NCI-H2196 (cell line): ENCODE measurements at regions not wholly inside any gene's neighbourhood (a gene's known extent, or its start where the extent isn't known, plus 50 kb on each side); places are given as distances from the start of the nearest gene placed in this dataset.
"Not testable (repeated sequence)": the region's sequence is repeated elsewhere in the genome, so short reads cannot be mapped to it uniquely, and the experiment has no call there.

Source experiments
- DNase-seq: peaks from one replicate; lab custom pipeline; 2025; ENCODE audit not compliant: unreplicated experiment; lab: John Stamatoyannopoulos, UW

- DNase-seq: not testable (repeated sequence)
These were observed 200.3 kb upstream of the IVNS1ABP start for GRCh38 chr1:185517301-185517700.

GRCh38 chr1:185515696-185516095, 198.7 kb upstream of the IVNS1ABP start:
- no peak for DNase-seq

- no peak for DNase-seq
These were observed 197.3 kb upstream of the IVNS1ABP start for GRCh38 chr1:185514311-185514710.

- DNase-seq: no peak
These were observed 195.4 kb upstream of the IVNS1ABP start for GRCh38 chr1:185512442-185512841.

- no peak for DNase-seq
These were observed 184.1 kb upstream of the IVNS1ABP start for GRCh38 chr1:185501099-185501498.

DNA sequence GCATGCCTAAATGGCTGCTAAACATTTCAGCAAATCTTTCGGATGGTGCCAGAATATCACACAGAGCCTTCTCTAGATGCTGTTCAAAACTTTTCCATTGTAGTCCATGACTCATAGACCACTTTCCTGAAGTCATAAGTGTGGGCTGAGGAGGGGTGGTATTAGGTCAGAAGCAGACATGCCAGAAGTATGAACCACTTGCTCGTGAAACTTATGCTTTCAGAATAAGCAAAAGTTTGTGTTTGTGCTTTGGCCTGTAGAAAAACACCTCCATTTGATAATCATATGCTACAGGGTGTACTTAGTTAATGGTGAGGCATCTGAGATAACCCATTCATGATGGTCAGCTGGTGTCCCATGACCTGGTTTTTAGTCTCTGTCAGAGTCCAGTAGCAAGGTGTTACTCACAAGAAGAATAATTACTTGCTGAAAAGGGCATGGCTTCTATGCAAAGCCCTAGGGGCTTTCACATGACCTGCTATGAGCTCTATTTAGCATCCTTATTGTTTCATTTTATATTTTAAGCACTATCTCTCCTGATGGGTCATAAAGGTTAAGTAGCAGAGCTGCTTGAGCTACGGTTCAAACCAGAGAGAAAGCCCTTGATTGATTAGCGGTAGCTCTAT, 183.1 kb upstream of the IVNS1ABP start:
- no peak for DNase-seq

DNA sequence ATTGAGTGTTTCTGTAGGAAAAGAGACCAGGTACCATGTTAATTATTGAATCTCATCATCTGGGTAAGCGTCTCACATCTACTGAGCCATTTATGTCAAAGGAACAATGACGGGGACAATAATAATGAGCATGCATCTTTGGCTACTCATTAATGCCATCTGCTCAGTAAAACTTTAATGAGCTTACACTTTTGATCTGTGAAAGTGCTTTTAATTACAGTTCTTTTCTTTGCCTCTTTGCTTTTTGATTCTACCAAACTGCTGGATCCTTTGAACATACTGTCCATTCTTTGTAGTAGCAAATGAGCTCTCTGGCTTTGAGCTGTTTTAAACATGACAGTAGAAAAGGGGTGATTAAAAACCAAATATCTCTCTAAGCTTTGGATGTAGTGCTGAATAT, 181.2 kb upstream of the IVNS1ABP start:
- DNase-seq: no peak

GRCh38 chr1:185497177-185497576, 180.1 kb upstream of the IVNS1ABP start:
- no peak for DNase-seq

DNA sequence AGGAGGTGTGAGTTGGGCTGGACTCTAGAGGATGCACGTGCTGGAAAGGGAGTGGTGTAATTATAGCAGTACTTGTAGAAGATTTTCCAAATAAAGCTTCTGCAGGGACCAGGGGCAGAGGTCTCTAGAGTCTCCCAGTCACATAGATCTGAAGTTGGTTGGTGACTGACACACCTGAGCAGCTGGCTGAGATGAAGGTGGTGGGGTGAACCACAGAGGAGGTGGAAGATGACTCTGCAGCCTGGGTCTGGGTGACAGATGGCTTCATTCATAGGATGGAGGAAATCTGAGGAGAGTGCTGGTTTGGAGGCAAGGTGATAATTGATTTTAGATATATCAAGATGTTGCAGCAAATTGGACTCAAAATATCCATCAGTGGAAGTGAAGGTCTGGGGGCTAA, 178.9 kb upstream of the IVNS1ABP start:
- no peak for DNase-seq

- no peak for DNase-seq
These were observed 178.0 kb upstream of the IVNS1ABP start for GRCh38 chr1:185495007-185495406.

- no peak for DNase-seq
These were observed 175.2 kb upstream of the IVNS1ABP start for GRCh38 chr1:185492089-185492825.

DNA sequence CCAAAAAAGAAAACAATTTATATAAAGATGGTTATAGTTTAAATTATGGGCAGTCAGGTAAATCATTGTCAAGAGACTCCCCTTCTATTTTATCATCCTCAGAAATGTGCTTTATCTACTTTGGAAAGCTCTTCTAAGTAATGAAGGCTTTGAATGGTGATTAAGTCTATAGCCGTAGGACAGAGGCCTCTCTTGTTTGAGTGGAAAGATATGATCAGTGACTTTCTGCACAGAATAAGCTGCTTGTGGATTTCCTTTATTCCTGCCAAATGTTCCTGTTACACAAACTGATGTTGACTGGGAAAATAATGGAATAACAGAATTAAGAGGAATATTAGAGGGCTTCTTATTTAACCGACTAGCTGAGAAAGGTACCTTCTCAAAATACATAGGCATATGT, 174.6 kb upstream of the IVNS1ABP start:
- DNase-seq: no peak

DNA sequence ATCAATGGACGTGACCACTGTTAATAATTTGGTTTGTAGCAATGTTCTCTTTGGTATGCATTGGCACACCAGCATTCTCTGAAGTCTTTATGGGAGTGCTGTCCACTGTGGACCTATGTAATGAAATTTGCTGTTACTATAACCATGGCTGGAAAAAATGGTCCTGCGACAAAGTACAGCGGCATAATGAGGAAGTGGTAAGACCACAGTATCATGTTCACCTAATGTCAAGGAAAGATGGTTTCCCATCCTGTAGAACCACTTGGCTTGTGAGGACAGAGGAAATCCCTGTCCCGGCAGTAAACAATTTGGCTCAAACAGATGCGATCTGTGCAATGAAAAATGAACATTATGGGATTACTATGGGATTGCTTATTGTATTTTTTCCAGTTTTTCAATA, 173.9 kb upstream of the IVNS1ABP start:
- DNase-seq: no peak

- DNase-seq: no peak
These were observed 172.4 kb upstream of the IVNS1ABP start for GRCh38 chr1:185489406-185489805.

DNA sequence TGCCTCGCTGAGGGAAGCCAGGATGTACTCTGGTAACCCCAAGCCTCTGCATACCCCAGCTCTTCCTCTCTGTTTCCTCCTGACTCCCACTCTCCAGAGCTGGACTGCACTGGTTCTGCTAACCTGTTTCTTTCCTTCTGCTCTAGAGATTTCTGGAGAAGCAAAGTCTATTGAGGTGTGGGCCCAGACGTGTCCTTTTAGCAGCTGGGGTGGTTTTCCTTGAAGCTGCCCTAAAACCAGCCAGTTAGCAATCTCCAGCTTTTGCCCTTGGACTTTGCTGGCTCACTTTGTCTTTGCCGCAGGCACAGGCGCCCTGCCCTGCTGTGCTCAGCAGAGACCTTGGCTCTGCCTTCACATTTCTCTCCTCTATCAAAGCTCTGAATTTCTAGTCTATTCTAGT, 171.8 kb upstream of the IVNS1ABP start:
- DNase-seq: no peak

GRCh38 chr1:185487936-185488335, 170.9 kb upstream of the IVNS1ABP start:
- no peak for DNase-seq

DNA sequence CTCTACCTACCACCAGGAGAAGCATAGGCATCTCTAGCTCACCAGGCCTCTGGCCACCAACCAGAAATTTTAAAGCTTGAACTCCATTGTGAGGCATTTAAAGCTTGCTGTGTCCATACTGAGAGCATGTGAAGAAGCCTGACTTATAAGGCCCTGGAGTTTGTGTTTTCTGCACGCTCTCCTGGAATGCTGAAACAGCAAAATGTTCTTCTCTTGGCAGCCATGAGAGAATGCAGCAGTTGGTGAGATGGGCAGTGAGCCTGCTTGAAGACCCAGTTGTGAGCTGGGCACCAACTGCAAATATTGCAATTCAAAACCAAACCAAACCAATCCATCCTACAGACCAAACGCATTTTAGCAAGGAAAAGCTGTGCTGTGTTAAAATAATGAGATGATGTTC, 170.0 kb upstream of the IVNS1ABP start:
- DNase-seq: no peak

GRCh38 chr1:185486346-185486745, 169.3 kb upstream of the IVNS1ABP start:
- DNase-seq: no peak

GRCh38 chr1:185483664-185484450, 166.8 kb upstream of the IVNS1ABP start:
- peak; percentile 61 for DNase-seq

DNA sequence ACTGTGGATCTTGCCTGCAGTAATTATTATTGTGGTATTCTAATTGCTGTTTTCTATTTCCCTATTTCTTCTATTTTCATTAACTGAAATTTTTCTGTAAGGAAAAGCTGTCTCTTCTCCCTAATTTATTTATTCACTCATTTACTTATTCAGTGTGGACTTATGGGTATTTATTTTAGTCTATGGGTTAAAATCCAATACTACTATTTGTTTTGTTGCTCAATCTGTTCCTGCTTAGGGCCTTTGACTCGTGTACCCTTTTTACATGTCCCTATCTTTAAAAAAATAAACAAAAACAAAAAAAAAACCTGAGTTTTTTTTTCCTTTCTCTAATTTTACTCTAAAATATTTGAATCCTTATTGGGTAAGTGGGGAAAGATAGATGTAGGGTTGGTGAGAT, 166.2 kb upstream of the IVNS1ABP start:
- DNase-seq: no peak

GRCh38 chr1:185480545-185480944, 163.5 kb upstream of the IVNS1ABP start:
- no peak for DNase-seq

DNA sequence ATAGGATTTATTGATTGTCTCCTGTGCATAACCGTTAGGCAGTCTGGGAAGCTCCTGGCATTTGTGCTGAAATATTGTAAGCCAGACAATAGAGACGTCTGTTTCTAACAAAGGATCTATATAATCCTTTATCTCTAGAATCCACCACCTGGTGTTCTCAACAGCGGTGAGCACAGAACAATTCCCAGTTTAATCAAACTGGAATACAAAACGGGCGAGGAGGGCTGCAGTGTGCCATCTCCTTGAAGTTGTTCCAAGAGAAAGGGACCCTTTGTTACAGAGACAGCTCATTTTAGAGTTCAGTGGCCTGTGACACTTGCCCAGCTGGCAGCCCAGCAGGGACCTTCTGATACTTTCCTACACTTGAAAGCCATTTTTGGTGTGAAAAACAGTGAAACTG, 162.8 kb upstream of the IVNS1ABP start:
- peak; percentile 13 for DNase-seq
